ENCODE measurements at regions not wholly inside any gene's neighbourhood (a gene's known extent, or its start where the extent isn't known, plus 50 kb on each side); places are given as distances from the start of the nearest gene placed in this dataset.

DNA sequence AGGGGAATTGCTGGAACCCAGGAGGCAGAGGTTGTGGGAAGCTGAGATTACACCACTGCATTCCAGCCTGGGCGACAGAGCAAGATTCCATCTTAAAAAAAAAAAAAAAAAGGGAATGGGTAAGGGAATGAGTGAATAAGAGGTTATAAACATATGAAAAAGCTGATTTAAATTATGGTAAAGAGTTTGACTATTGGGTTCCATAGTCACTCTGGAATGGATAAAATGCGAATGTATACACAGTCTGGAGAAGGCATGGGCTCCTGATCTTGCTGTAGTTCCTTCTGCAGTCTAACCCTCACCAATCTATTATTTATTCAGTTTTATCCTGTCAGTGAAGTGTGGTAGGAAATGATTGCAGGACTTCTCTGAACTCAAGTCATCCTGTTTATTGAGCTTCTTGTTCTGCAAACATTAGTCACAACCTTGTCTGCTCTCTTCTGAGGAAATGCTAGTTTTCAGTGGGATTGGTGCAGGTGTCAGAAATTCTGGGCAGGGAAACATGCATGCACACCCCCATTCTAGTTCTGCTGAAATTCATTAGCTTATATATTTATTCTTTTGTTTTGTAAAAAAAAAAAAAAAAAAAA, 190.9 kb upstream of the CFAP20DC start:
- Mint-ChIP-seq H3K4me1 (ENCODE audit: low read depth, unreplicated experiment) (peaks cover 7% of the 10 kb centered on the region), H3K27me3 (ENCODE audit: low read depth, unreplicated experiment) (no peaks in the 10 kb centered on the region), H3K4me3 (ENCODE audit: unreplicated experiment) (no peak overlapping the region), H3K36me3 (ENCODE audit: low read depth, unreplicated experiment) (no peaks in the 10 kb centered on the region), H3K27ac (ENCODE audit: unreplicated experiment) (no peak overlapping the region), H3K9me3 (ENCODE audit: unreplicated experiment) (no peaks in the 10 kb centered on the region)
- FAIRE-seq: peak; percentile 59
- Histone ChIP-seq H3K9me3 (ENCODE audit: insufficient read depth, low read depth, low read length) (no peaks in the 10 kb centered on the region), H3K4me2 (ENCODE audit: low read length) (no peak overlapping the region), H3K27me3 (ENCODE audit: insufficient read depth, low read length) (no peaks in the 10 kb centered on the region), H3K9ac (ENCODE audit: low read length) (no peak overlapping the region), H3K27ac (ENCODE audit: low read depth, low read length) (no peak overlapping the region), H3K4me3 (ENCODE audit: insufficient read depth, low read depth, low read length) (no peak overlapping the region), H3K79me2 (ENCODE audit: insufficient read depth, low read length) (no peaks in the 10 kb centered on the region), H3K4me1 (ENCODE audit: insufficient read depth, low read length) (peaks cover 12% of the 10 kb centered on the region), H4K20me1 (ENCODE audit: insufficient read depth, low read length) (no peaks in the 10 kb centered on the region), H3K36me3 (ENCODE audit: insufficient read depth, low read length) (no peaks in the 10 kb centered on the region), H2AFZ (ENCODE audit: low read depth, low read length) (no peak overlapping the region)
- TF ChIP-seq, protein P1, sequence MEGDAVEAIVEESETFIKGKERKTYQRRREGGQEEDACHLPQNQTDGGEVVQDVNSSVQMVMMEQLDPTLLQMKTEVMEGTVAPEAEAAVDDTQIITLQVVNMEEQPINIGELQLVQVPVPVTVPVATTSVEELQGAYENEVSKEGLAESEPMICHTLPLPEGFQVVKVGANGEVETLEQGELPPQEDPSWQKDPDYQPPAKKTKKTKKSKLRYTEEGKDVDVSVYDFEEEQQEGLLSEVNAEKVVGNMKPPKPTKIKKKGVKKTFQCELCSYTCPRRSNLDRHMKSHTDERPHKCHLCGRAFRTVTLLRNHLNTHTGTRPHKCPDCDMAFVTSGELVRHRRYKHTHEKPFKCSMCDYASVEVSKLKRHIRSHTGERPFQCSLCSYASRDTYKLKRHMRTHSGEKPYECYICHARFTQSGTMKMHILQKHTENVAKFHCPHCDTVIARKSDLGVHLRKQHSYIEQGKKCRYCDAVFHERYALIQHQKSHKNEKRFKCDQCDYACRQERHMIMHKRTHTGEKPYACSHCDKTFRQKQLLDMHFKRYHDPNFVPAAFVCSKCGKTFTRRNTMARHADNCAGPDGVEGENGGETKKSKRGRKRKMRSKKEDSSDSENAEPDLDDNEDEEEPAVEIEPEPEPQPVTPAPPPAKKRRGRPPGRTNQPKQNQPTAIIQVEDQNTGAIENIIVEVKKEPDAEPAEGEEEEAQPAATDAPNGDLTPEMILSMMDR (IDR thresholded peaks at IDR 0.05; ENCODE audit: insufficient read depth, low read depth, low read length): no peak
- TF ChIP-seq EZH2 (IDR thresholded peaks at IDR 0.05; ENCODE audit: insufficient read depth, low read length): no peak
- no peak for DNase-seq (ENCODE audit: low read depth)

DNA sequence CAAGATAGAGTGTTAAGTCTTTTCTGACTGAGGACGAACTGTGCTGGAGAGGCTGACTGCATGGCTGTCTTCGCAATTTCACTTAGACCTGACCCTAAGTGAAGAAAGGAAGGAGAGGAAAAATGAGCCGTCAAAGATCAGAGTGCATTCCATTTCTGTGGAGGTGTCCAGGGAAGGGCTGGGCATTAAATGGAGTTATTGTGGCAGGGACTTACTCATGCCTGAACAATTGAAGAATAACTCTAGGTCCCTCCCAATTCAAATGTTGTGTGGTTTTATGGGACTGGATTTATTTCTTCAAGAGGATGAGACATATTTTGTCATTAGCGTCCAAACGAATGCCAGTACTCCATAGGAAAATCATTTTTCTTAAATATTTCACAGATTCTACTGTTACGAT, 187.3 kb upstream of the CFAP20DC start:
- H3K27ac ChIP-seq (ENCODE audit: low read depth, low read length): no peak overlapping the region
- peak overlapping the region; percentile 57 for H3K4me2 ChIP-seq (ENCODE audit: low read length)
- Mint-ChIP-seq H3K9me3 (ENCODE audit: unreplicated experiment) (no peaks in the 10 kb centered on the region), H3K4me1 (ENCODE audit: low read depth, unreplicated experiment) (peaks cover 4% of the 10 kb centered on the region), H3K27me3 (ENCODE audit: low read depth, unreplicated experiment) (no peaks in the 10 kb centered on the region), H3K36me3 (ENCODE audit: low read depth, unreplicated experiment) (no peaks in the 10 kb centered on the region), H3K4me3 (ENCODE audit: unreplicated experiment) (no peak overlapping the region), H3K27ac (ENCODE audit: unreplicated experiment) (no peak overlapping the region)
- no peak overlapping the region for H3K9ac ChIP-seq (ENCODE audit: low read length)
- no peaks in the 10 kb centered on the region for H3K79me2 ChIP-seq (ENCODE audit: insufficient read depth, low read length)
- DNase-seq (ENCODE audit: low read depth): peak; percentile 87
- H3K27me3 ChIP-seq (ENCODE audit: insufficient read depth, low read length): no peaks in the 10 kb centered on the region
- no peaks in the 10 kb centered on the region for H3K9me3 ChIP-seq (ENCODE audit: insufficient read depth, low read depth, low read length)
- no peak overlapping the region for H3K4me3 ChIP-seq (ENCODE audit: insufficient read depth, low read depth, low read length)
- H3K4me1 ChIP-seq (ENCODE audit: insufficient read depth, low read length): peaks cover 6% of the 10 kb centered on the region
- no peaks in the 10 kb centered on the region for H4K20me1 ChIP-seq (ENCODE audit: insufficient read depth, low read length)
- no peaks in the 10 kb centered on the region for H3K36me3 ChIP-seq (ENCODE audit: insufficient read depth, low read length)
- FAIRE-seq: peak; percentile 66
- peak overlapping the region; percentile 53 for H2AFZ ChIP-seq (ENCODE audit: low read depth, low read length)
- TF ChIP-seq, protein P1 (IDR thresholded peaks at IDR 0.05; ENCODE audit: insufficient read depth, low read depth, low read length): no peak
- no peak for TF ChIP-seq EZH2 (IDR thresholded peaks at IDR 0.05; ENCODE audit: insufficient read depth, low read length)

DNA sequence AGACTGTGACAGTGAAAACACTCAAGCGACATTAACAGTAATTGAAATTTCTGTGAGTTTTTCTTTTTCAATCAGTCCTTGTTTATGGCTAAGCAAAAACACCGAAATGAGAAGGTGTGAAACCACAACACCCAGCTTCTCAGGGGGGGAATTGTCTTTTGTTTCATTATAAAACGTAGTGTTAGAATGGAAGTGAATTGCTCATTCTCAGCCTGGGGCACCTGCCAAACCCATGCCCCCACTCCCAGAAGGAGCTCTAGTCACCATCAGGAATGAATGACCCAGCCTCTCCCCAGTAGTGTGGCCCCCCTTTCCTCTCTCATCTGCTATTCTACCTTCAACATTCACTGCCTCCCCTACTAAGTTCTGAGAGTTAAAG, 185.8 kb upstream of the CFAP20DC start:
- H3K36me3 ChIP-seq (ENCODE audit: insufficient read depth, low read length): no peaks in the 10 kb centered on the region
- H4K20me1 ChIP-seq (ENCODE audit: insufficient read depth, low read length): no peaks in the 10 kb centered on the region
- peaks cover 6% of the 10 kb centered on the region for H3K4me1 ChIP-seq (ENCODE audit: insufficient read depth, low read length)
- no peak overlapping the region for H3K4me2 ChIP-seq (ENCODE audit: low read length)
- H3K27ac Mint-ChIP-seq (ENCODE audit: unreplicated experiment): no peak overlapping the region
- no peaks in the 10 kb centered on the region for H3K79me2 ChIP-seq (ENCODE audit: insufficient read depth, low read length)
- no peak overlapping the region for H3K9ac ChIP-seq (ENCODE audit: low read length)
- no peak overlapping the region for H3K4me3 ChIP-seq (ENCODE audit: insufficient read depth, low read depth, low read length)
- FAIRE-seq (no peak), DNase-seq (ENCODE audit: low read depth) (no peak)
- H3K4me1 Mint-ChIP-seq (ENCODE audit: low read depth, unreplicated experiment): peaks cover 2% of the 10 kb centered on the region
- H3K27me3 ChIP-seq (ENCODE audit: insufficient read depth, low read length): no peaks in the 10 kb centered on the region
- no peaks in the 10 kb centered on the region for H3K36me3 Mint-ChIP-seq (ENCODE audit: low read depth, unreplicated experiment)
- no peak overlapping the region for H2AFZ ChIP-seq (ENCODE audit: low read depth, low read length)
- H3K4me3 Mint-ChIP-seq (ENCODE audit: unreplicated experiment): no peak overlapping the region
- H3K9me3 Mint-ChIP-seq (ENCODE audit: unreplicated experiment): peaks cover 6% of the 10 kb centered on the region
- no peak overlapping the region for H3K27ac ChIP-seq (ENCODE audit: low read depth, low read length)
- H3K9me3 ChIP-seq (ENCODE audit: insufficient read depth, low read depth, low read length): no peaks in the 10 kb centered on the region
- no peak for TF ChIP-seq EZH2 (IDR thresholded peaks at IDR 0.05; ENCODE audit: insufficient read depth, low read length)
- TF ChIP-seq, protein P1 (IDR thresholded peaks at IDR 0.05; ENCODE audit: insufficient read depth, low read depth, low read length): no peak
- H3K27me3 Mint-ChIP-seq (ENCODE audit: low read depth, unreplicated experiment): no peaks in the 10 kb centered on the region
